ENCODE measurements at regions not wholly inside any gene's neighbourhood (a gene's known extent, or its start where the extent isn't known, plus 50 kb on each side); places are given as distances from the start of the nearest gene placed in this dataset.
A peak's percentile ranks its signal among the peaks of the same experiment; 100 is the strongest.
"Not testable (repeated sequence)": the region's sequence is repeated elsewhere in the genome, so short reads cannot be mapped to it uniquely, and the experiment has no call there.

- Histone ChIP-seq H3K27ac (no peak overlapping the region), H3K4me3 (no peak overlapping the region), H3K4me1 (replicated peaks in 1 of 2) (no peaks in the 10 kb centered on the region)
- in situ Hi-C loops (cut with MboI; ENCODE audit: low pct_unique_long_range_greater_than_20kb in 2 of 9, low sequenced_read_pairs in 9 of 9, unreplicated experiment in 9 of 9), result no loop called here
- ATAC-seq (replicated peaks in 6 of 8), result no peak
- WGBS, 10 experiments, result 0 to 100% (median 81%) methylated on average over 1 to 2 of the region's 2 CpGs; no CpG with 5 or more reads in 6 of the 10 experiments
These were observed 658.5 kb downstream of the SLCO4C1 start for GRCh38 chr5:101637599-101637998.

GRCh38 chr5:101627770-101628169 lies 668.3 kb downstream of the SLCO4C1 start:
- H3K4me1 ChIP-seq (replicated peaks in 1 of 2); in situ Hi-C loops (cut with MboI; ENCODE audit: low pct_unique_long_range_greater_than_20kb in 2 of 9, low sequenced_read_pairs in 9 of 9, unreplicated experiment in 9 of 9); ATAC-seq (replicated peaks in 6 of 8); H3K4me3 ChIP-seq; H3K27ac ChIP-seq: not testable (repeated sequence)
- WGBS, 10 experiments, result 0 to 60% (median 18%) methylated on average over 1 to 2 of the region's 2 CpGs; no CpG with 5 or more reads in 4 of the 10 experiments

- Histone ChIP-seq H3K4me3 (no peak overlapping the region), H3K27ac (no peak overlapping the region), H3K4me1 (replicated peaks in 1 of 2) (no peaks in the 10 kb centered on the region)
- in situ Hi-C loops (cut with MboI; ENCODE audit: low pct_unique_long_range_greater_than_20kb in 2 of 9, low sequenced_read_pairs in 9 of 9, unreplicated experiment in 9 of 9), result no loop called here
- 0 to 75% (median 45%) methylated on average over 1 of the region's 1 CpG for WGBS, 10 experiments
- ATAC-seq (replicated peaks in 6 of 8), result no peak
These were observed 669.5 kb downstream of the SLCO4C1 start for GRCh38 chr5:101626572-101626971.

- no peaks in the 10 kb centered on the region for H3K4me1 ChIP-seq (replicated peaks in 1 of 2)
- WGBS, 10 experiments, result 40 to 88% (median 80%) methylated on average over 1 to 5 of the region's 6 CpGs; no CpG with 5 or more reads in 3 of the 10 experiments
- H3K27ac ChIP-seq, result no peak overlapping the region
- H3K4me3 ChIP-seq, result no peak overlapping the region
- in situ Hi-C loops (cut with MboI; ENCODE audit: low pct_unique_long_range_greater_than_20kb in 2 of 9, low sequenced_read_pairs in 9 of 9, unreplicated experiment in 9 of 9), result no loop called here
- ATAC-seq (replicated peaks in 6 of 8), result no peak
These were observed 685.0 kb downstream of the SLCO4C1 start for GRCh38 chr5:101611039-101611438.

GRCh38 chr5:101608322-101608721 lies 687.8 kb downstream of the SLCO4C1 start:
- Histone ChIP-seq H3K4me3 (no peak overlapping the region), H3K4me1 (replicated peaks in 1 of 2) (no peaks in the 10 kb centered on the region), H3K27ac (no peak overlapping the region)
- in situ Hi-C loops (cut with MboI; ENCODE audit: low pct_unique_long_range_greater_than_20kb in 2 of 9, low sequenced_read_pairs in 9 of 9, unreplicated experiment in 9 of 9), result no loop called here
- WGBS, 10 experiments, result 11 to 100% (median 70%) methylated on average over 1 of the region's 1 CpG; no CpG with 5 or more reads in 4 of the 10 experiments
- peak in 2 of 8 experiments; percentile 77 to 94 for ATAC-seq (replicated peaks in 6 of 8)

GRCh38 chr5:101605700-101606099 lies 690.4 kb downstream of the SLCO4C1 start:
- no peaks in the 10 kb centered on the region for H3K4me1 ChIP-seq (replicated peaks in 1 of 2)
- WGBS, 10 experiments, result 27 to 100% (median 85%) methylated on average over 1 to 3 of the region's 3 CpGs; no CpG with 5 or more reads in 3 of the 10 experiments
- no peak for ATAC-seq (replicated peaks in 6 of 8)
- H3K4me3 ChIP-seq, result no peak overlapping the region
- in situ Hi-C loops (cut with MboI; ENCODE audit: low pct_unique_long_range_greater_than_20kb in 2 of 9, low sequenced_read_pairs in 9 of 9, unreplicated experiment in 9 of 9), result no loop called here
- no peak overlapping the region for H3K27ac ChIP-seq

GRCh38 chr5:101600614-101601013 lies 695.5 kb downstream of the SLCO4C1 start:
- in situ Hi-C loops (cut with MboI; ENCODE audit: low pct_unique_long_range_greater_than_20kb in 2 of 9, low sequenced_read_pairs in 9 of 9, unreplicated experiment in 9 of 9), result no loop called here
- WGBS, 10 experiments, result 0 to 100% (median 88%) methylated on average over 1 of the region's 1 CpG; no CpG with 5 or more reads in 1 of the 10 experiments
- no peak overlapping the region for H3K27ac ChIP-seq
- no peaks in the 10 kb centered on the region for H3K4me1 ChIP-seq (replicated peaks in 1 of 2)
- H3K4me3 ChIP-seq, result no peak overlapping the region
- ATAC-seq (replicated peaks in 6 of 8), result peak in 3 of 8 experiments; percentile 88 to 99 (median 92)

- 0 to 80% (median 39%) methylated on average over 1 of the region's 1 CpG; no CpG with 5 or more reads in 6 of the 10 experiments for WGBS, 10 experiments
- no peak overlapping the region for H3K27ac ChIP-seq
- peak in 1 of 8 experiments; percentile 49 for ATAC-seq (replicated peaks in 6 of 8)
These were observed 687.3 kb upstream of the ST8SIA4 start for GRCh38 chr5:101590384-101590783.

GRCh38 chr5:101585366-101585765 lies 682.3 kb upstream of the ST8SIA4 start:
- in situ Hi-C loops (cut with MboI; ENCODE audit: low pct_unique_long_range_greater_than_20kb in 2 of 9, low sequenced_read_pairs in 9 of 9, unreplicated experiment in 9 of 9), result no loop called here
- H3K27ac ChIP-seq, result no peak overlapping the region
- no peak overlapping the region for H3K4me3 ChIP-seq
- no peak for ATAC-seq (replicated peaks in 6 of 8)
- H3K4me1 ChIP-seq (replicated peaks in 1 of 2), result no peaks in the 10 kb centered on the region
- 0 to 100% (median 65%) methylated on average over 1 of the region's 1 CpG; no CpG with 5 or more reads in 2 of the 10 experiments for WGBS, 10 experiments

More at GRCh38 chr5:101590384-101590783, 687.3 kb upstream of the ST8SIA4 start:
- no peaks in the 10 kb centered on the region for H3K4me1 ChIP-seq (replicated peaks in 1 of 2)
- in situ Hi-C loops (cut with MboI; ENCODE audit: low pct_unique_long_range_greater_than_20kb in 2 of 9, low sequenced_read_pairs in 9 of 9, unreplicated experiment in 9 of 9), result no loop called here
- H3K4me3 ChIP-seq, result no peak overlapping the region

GRCh38 chr5:101580591-101580990 lies 677.5 kb upstream of the ST8SIA4 start:
- 37 to 100% (median 93%) methylated on average over 1 to 3 of the region's 3 CpGs for WGBS, 10 experiments
- no peak for ATAC-seq (replicated peaks in 6 of 8)
- no peaks in the 10 kb centered on the region for H3K4me1 ChIP-seq (replicated peaks in 1 of 2)
- no peak overlapping the region for H3K27ac ChIP-seq
- H3K4me3 ChIP-seq, result no peak overlapping the region
- in situ Hi-C loops (cut with MboI; ENCODE audit: low pct_unique_long_range_greater_than_20kb in 2 of 9, low sequenced_read_pairs in 9 of 9, unreplicated experiment in 9 of 9), result no loop called here

GRCh38 chr5:101574017-101574416 lies 670.9 kb upstream of the ST8SIA4 start:
- ATAC-seq (replicated peaks in 6 of 8), result peak in 1 of 8 experiments; percentile 67
- H3K4me3 ChIP-seq, result no peak overlapping the region
- H3K27ac ChIP-seq, result no peak overlapping the region
- in situ Hi-C loops (cut with MboI; ENCODE audit: low pct_unique_long_range_greater_than_20kb in 2 of 9, low sequenced_read_pairs in 9 of 9, unreplicated experiment in 9 of 9), result no loop called here
- no peaks in the 10 kb centered on the region for H3K4me1 ChIP-seq (replicated peaks in 1 of 2)
- WGBS, 10 experiments, result 0 to 100% (median 79%) methylated on average over 1 to 3 of the region's 3 CpGs; no CpG with 5 or more reads in 1 of the 10 experiments

- no peak overlapping the region for H3K4me3 ChIP-seq
- H3K27ac ChIP-seq, result no peak overlapping the region
- no peak for ATAC-seq (replicated peaks in 6 of 8)
- no peaks in the 10 kb centered on the region for H3K4me1 ChIP-seq (replicated peaks in 1 of 2)
- 1 to 93% (median 66%) methylated on average over 1 to 3 of the region's 3 CpGs; no CpG with 5 or more reads in 1 of the 10 experiments for WGBS, 10 experiments
- in situ Hi-C loops (cut with MboI; ENCODE audit: low pct_unique_long_range_greater_than_20kb in 2 of 9, low sequenced_read_pairs in 9 of 9, unreplicated experiment in 9 of 9), result no loop called here
These were observed 657.9 kb upstream of the ST8SIA4 start for GRCh38 chr5:101561018-101561417.

- H3K4me3 ChIP-seq, result no peak overlapping the region
- WGBS, 10 experiments, result 45 to 100% (median 56%) methylated on average over 1 of the region's 1 CpG; no CpG with 5 or more reads in 3 of the 10 experiments
These were observed 640.7 kb upstream of the ST8SIA4 start for GRCh38 chr5:101543780-101544179.

GRCh38 chr5:101539315-101539714 lies 636.2 kb upstream of the ST8SIA4 start:
- ATAC-seq (replicated peaks in 6 of 8), result peak in 2 of 8 experiments; percentile 22 to 24
- Histone ChIP-seq H3K4me3 (no peak overlapping the region), H3K27ac (no peak overlapping the region), H3K4me1 (replicated peaks in 1 of 2) (no peaks in the 10 kb centered on the region)
- in situ Hi-C loops (cut with MboI; ENCODE audit: low pct_unique_long_range_greater_than_20kb in 2 of 9, low sequenced_read_pairs in 9 of 9, unreplicated experiment in 9 of 9), result no loop called here
- WGBS, 10 experiments, result 0 to 93% (median 73%) methylated on average over 1 to 3 of the region's 3 CpGs

More at GRCh38 chr5:101543780-101544179, 640.7 kb upstream of the ST8SIA4 start:
- Histone ChIP-seq H3K4me1 (replicated peaks in 1 of 2) (no peaks in the 10 kb centered on the region), H3K27ac (no peak overlapping the region)
- in situ Hi-C loops (cut with MboI; ENCODE audit: low pct_unique_long_range_greater_than_20kb in 2 of 9, low sequenced_read_pairs in 9 of 9, unreplicated experiment in 9 of 9), result no loop called here
- no peak for ATAC-seq (replicated peaks in 6 of 8)
